ENCODE measurements at regions not wholly inside any gene's neighbourhood (a gene's known extent, or its start where the extent isn't known, plus 50 kb on each side); places are given as distances from the start of the nearest gene placed in this dataset.

DNA sequence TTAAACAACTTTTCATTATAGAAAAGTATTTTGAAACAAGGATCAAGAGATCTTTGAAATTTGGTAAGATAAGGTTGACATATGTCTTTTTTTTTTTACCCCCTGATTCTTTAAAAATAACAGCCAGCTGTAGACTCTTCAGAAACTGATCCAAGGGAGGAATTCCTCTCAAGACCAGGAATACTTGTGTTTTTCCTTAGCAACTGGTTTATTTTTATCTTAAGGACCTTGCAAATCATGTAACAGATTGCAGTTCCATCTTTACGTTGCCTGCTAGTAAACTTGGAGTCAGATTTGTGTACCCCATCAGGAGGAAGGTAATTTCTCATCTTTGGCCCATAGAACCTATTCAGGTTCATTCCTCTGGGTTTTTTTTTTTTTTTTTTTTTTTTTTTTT, 71.6 kb downstream of the BOLA3 start:
- TF ChIP-seq POLR2A (IDR thresholded peaks at IDR 0.05) (no peak), EP300 (IDR thresholded peaks at IDR 0.05) (no peak)
- TF ChIP-seq, protein P1, sequence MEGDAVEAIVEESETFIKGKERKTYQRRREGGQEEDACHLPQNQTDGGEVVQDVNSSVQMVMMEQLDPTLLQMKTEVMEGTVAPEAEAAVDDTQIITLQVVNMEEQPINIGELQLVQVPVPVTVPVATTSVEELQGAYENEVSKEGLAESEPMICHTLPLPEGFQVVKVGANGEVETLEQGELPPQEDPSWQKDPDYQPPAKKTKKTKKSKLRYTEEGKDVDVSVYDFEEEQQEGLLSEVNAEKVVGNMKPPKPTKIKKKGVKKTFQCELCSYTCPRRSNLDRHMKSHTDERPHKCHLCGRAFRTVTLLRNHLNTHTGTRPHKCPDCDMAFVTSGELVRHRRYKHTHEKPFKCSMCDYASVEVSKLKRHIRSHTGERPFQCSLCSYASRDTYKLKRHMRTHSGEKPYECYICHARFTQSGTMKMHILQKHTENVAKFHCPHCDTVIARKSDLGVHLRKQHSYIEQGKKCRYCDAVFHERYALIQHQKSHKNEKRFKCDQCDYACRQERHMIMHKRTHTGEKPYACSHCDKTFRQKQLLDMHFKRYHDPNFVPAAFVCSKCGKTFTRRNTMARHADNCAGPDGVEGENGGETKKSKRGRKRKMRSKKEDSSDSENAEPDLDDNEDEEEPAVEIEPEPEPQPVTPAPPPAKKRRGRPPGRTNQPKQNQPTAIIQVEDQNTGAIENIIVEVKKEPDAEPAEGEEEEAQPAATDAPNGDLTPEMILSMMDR (IDR thresholded peaks at IDR 0.05), result no peak
